ENCODE measurements at regions not wholly inside any gene's neighbourhood (a gene's known extent, or its start where the extent isn't known, plus 50 kb on each side); places are given as distances from the start of the nearest gene placed in this dataset.

GRCh38 chr12:86376052-86376451 lies 119.9 kb upstream of the MGAT4C start:
- TF ChIP-seq CTCF (IDR thresholded peaks at IDR 0.05) (no peak), POLR2AphosphoS5 (IDR thresholded peaks at IDR 0.05) (no peak), EP300 (IDR thresholded peaks at IDR 0.05) (no peak)
